ENCODE measurements at regions not wholly inside any gene's neighbourhood (a gene's known extent, or its start where the extent isn't known, plus 50 kb on each side); places are given as distances from the start of the nearest gene placed in this dataset.

- TF ChIP-seq, protein P1, sequence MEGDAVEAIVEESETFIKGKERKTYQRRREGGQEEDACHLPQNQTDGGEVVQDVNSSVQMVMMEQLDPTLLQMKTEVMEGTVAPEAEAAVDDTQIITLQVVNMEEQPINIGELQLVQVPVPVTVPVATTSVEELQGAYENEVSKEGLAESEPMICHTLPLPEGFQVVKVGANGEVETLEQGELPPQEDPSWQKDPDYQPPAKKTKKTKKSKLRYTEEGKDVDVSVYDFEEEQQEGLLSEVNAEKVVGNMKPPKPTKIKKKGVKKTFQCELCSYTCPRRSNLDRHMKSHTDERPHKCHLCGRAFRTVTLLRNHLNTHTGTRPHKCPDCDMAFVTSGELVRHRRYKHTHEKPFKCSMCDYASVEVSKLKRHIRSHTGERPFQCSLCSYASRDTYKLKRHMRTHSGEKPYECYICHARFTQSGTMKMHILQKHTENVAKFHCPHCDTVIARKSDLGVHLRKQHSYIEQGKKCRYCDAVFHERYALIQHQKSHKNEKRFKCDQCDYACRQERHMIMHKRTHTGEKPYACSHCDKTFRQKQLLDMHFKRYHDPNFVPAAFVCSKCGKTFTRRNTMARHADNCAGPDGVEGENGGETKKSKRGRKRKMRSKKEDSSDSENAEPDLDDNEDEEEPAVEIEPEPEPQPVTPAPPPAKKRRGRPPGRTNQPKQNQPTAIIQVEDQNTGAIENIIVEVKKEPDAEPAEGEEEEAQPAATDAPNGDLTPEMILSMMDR (IDR thresholded peaks at IDR 0.05; ENCODE audit: poor library complexity, severe bottlenecking): no peak
- Histone ChIP-seq H3K9me3 (ENCODE audit: severe bottlenecking) (no peaks in the 10 kb centered on the region), H3K4me3 (ENCODE audit: severe bottlenecking) (no peak overlapping the region), H3K27me3 (ENCODE audit: insufficient read depth, poor library complexity, severe bottlenecking) (no peaks in the 10 kb centered on the region), H3K27ac (ENCODE audit: poor library complexity, severe bottlenecking) (peak overlapping the region; percentile 99), H3K36me3 (ENCODE audit: low read depth) (peaks cover 92% of the 10 kb centered on the region), H3K4me1 (ENCODE audit: insufficient read depth, poor library complexity, severe bottlenecking) (peaks cover 52% of the 10 kb centered on the region)
- DNase-seq (ENCODE audit: low spot score): no peak
- ATAC-seq (ENCODE audit: low read depth): peak; percentile 28
Measured at GRCh38 chr12:124381456-124382296, 86.8 kb downstream of the RFLNA start.

- ATAC-seq (ENCODE audit: low read depth) (no peak), DNase-seq (ENCODE audit: low spot score) (no peak)
- H3K9me3 ChIP-seq (ENCODE audit: severe bottlenecking): no peaks in the 10 kb centered on the region
- H3K4me3 ChIP-seq (ENCODE audit: severe bottlenecking): no peak overlapping the region
- no peaks in the 10 kb centered on the region for H3K27me3 ChIP-seq (ENCODE audit: insufficient read depth, poor library complexity, severe bottlenecking)
- H3K27ac ChIP-seq (ENCODE audit: poor library complexity, severe bottlenecking): peak overlapping the region; percentile 99
- H3K4me1 ChIP-seq (ENCODE audit: insufficient read depth, poor library complexity, severe bottlenecking): peaks cover 50% of the 10 kb centered on the region
- H3K36me3 ChIP-seq (ENCODE audit: low read depth): peaks cover 98% of the 10 kb centered on the region
- TF ChIP-seq, protein P1 (IDR thresholded peaks at IDR 0.05; ENCODE audit: poor library complexity, severe bottlenecking): no peak
Measured at GRCh38 chr12:124380796-124381455, 86.0 kb downstream of the RFLNA start.

- DNase-seq (ENCODE audit: low spot score): no peak
- Histone ChIP-seq H3K4me3 (ENCODE audit: severe bottlenecking) (no peak overlapping the region), H3K27me3 (ENCODE audit: insufficient read depth, poor library complexity, severe bottlenecking) (no peaks in the 10 kb centered on the region)
Measured at GRCh38 chr12:124379938-124380754, 85.3 kb downstream of the RFLNA start.

DNA sequence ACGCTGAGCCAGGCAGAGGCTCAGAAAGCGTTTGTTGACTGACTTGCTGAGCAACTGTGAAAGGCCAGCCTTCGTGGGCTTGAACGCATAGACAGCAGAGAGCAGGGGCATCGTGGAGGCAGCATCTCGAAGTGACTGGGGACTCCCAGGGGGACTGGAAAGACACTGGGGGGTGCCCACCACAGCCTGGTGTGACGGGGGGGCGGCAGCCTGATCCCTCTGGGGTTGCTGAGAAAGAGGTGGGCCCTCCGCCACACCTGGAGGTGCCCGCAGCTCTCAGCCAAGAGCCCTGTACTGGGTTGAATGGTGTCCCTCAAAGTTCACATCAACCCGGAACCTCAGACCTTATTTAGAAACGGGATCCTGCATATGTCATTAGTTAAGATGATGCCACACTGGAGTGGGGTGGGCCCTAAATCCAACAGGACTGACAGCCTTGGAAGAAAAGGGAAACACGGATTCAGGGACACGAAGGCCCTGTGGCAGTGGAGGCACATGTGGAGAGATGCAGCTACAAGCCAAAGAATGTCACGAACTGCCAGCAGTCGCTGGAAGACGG is 84.6 kb downstream of the RFLNA start:
- DNase-seq (ENCODE audit: low spot score) (no peak), ATAC-seq (ENCODE audit: low read depth) (no peak)
- H3K36me3 ChIP-seq (ENCODE audit: low read depth): peaks cover 98% of the 10 kb centered on the region
- peaks cover 35% of the 10 kb centered on the region for H3K4me1 ChIP-seq (ENCODE audit: insufficient read depth, poor library complexity, severe bottlenecking)
- peak overlapping the region; percentile 99 for H3K27ac ChIP-seq (ENCODE audit: poor library complexity, severe bottlenecking)
- no peaks in the 10 kb centered on the region for H3K27me3 ChIP-seq (ENCODE audit: insufficient read depth, poor library complexity, severe bottlenecking)
- H3K4me3 ChIP-seq (ENCODE audit: severe bottlenecking): no peak overlapping the region
- TF ChIP-seq, protein P1 (IDR thresholded peaks at IDR 0.05; ENCODE audit: poor library complexity, severe bottlenecking): no peak
- H3K9me3 ChIP-seq (ENCODE audit: severe bottlenecking): no peaks in the 10 kb centered on the region

More at GRCh38 chr12:124379938-124380754, 85.3 kb downstream of the RFLNA start:
- H3K27ac ChIP-seq (ENCODE audit: poor library complexity, severe bottlenecking): peak overlapping the region; percentile 99
- ATAC-seq (ENCODE audit: low read depth): peak; percentile 51
- H3K9me3 ChIP-seq (ENCODE audit: severe bottlenecking): no peaks in the 10 kb centered on the region
- TF ChIP-seq, protein P1 (IDR thresholded peaks at IDR 0.05; ENCODE audit: poor library complexity, severe bottlenecking): peak; percentile 31
- peaks cover 98% of the 10 kb centered on the region for H3K36me3 ChIP-seq (ENCODE audit: low read depth)
- H3K4me1 ChIP-seq (ENCODE audit: insufficient read depth, poor library complexity, severe bottlenecking): peaks cover 42% of the 10 kb centered on the region

Measured in RWPE2 (cell line).